ENCODE measurements at regions not wholly inside any gene's neighbourhood (a gene's known extent, or its start where the extent isn't known, plus 50 kb on each side); places are given as distances from the start of the nearest gene placed in this dataset.

GRCh38 chr4:124276461-124276860, 436.1 kb downstream of the ANKRD50 start:
- no peak for TF ChIP-seq EZH2 (IDR thresholded peaks at IDR 0.05; ENCODE audit: borderline replicate concordance, insufficient read depth, low read length, poor library complexity, severe bottlenecking)
- no peak for TF ChIP-seq POLR2AphosphoS5 (IDR thresholded peaks at IDR 0.05)
- TF ChIP-seq CTCF (IDR thresholded peaks at IDR 0.05; ENCODE audit: poor library complexity, severe bottlenecking) = no peak

Measured in neural cell (in vitro differentiated cells).